B cell (primary cell): ENCODE measurements at regions not wholly inside any gene's neighbourhood (a gene's known extent, or its start where the extent isn't known, plus 50 kb on each side); places are given as distances from the start of the nearest gene placed in this dataset.

Experiments
- ATAC-seq: fragments of 200-7000 bp; cut with Tn5 transposase; one replicate; pipeline ENCODE4 v1.10.0; 2021; ENCODE audit warnings: low read depth, mild to moderate bottlenecking, moderate number of reproducible peaks, moderate library complexity
- CTCF ChIA-PET: fragments of 350-600 bp; sonication (Branson Sonifier 250); formaldehyde crosslinking; loops from one replicate; lab custom pipeline; 2021; ENCODE audit warnings: antibody characterized with exemption, inconsistent platforms; lab: Charles Lee
- POLR2A ChIA-PET: fragments of 350-600 bp; sonication (Branson Sonifier 250); formaldehyde crosslinking; loops from one replicate; lab custom pipeline; 2021; ENCODE audit warnings: antibody characterized with exemption; lab: Charles Lee
- DNase-seq: peaks from one replicate; pipeline ENCODE4 v3.0.0; 2013
- H2AFZ ChIP-seq: 2 replicates; pipeline ENCODE4 v1.6.1; 2012; ENCODE audit warnings: mild to moderate bottlenecking, low read depth, low read length; ENCODE audit not compliant: insufficient read depth, poor library complexity, severe bottlenecking
- H3K27ac ChIP-seq, 2 donors: 1 replicate in 1 of 2; 2 replicates in 1 of 2; pipeline ENCODE4 v1.5.1; 2012 to 2013; ENCODE audit warnings: low read length in 2 of 2, mild to moderate bottlenecking in 2 of 2, moderate library complexity in 1 of 2
- H3K27me3 ChIP-seq, 4 experiments: fragments of 200-600 bp in 1 of 4; sonication (generic) in 1 of 4; replicated peaks in 1 of 4; 1 replicate in 2 of 4; 2 replicates in 2 of 4; pipeline versions ENCODE4 v1.6.1 to v1.7.0; 2013 to 2016; ENCODE audit warnings: low read length in 3 of 4, mild to moderate bottlenecking in 2 of 4, mixed read lengths in 1 of 4, moderate library complexity in 1 of 4; ENCODE audit not compliant: insufficient read depth in 4 of 4, control insufficient read depth in 3 of 4; ENCODE audit errors: control extremely low read depth in 1 of 4
- H3K36me3 ChIP-seq, 2 experiments: replicated peaks in 1 of 2; 1 replicate in 1 of 2; 2 replicates in 1 of 2; pipeline versions ENCODE4 v1.6.1 to v1.7.1; 2013; ENCODE audit warnings: low read length in 1 of 2; ENCODE audit not compliant: insufficient read depth in 2 of 2, control insufficient read depth in 1 of 2; ENCODE audit errors: control extremely low read depth in 1 of 2, extremely low read depth in 1 of 2
- H3K4me1 ChIP-seq, 2 donors: fragments of 200-600 bp in 1 of 2; sonication (generic) in 1 of 2; 1 replicate in 1 of 2; 2 replicates in 1 of 2; pipeline versions ENCODE4 v1.5.1 to v1.6.1; 2013 to 2017; ENCODE audit warnings: low read length in 2 of 2; ENCODE audit not compliant: control insufficient read depth in 2 of 2, insufficient read depth in 2 of 2
- H3K4me2 ChIP-seq: replicated peaks from 2 replicates; pipeline ENCODE3; 2012; ENCODE audit warnings: mild to moderate bottlenecking, low read depth, low read length; ENCODE audit not compliant: poor library complexity, severe bottlenecking
- H3K4me3 ChIP-seq, 5 experiments: fragments of 200-600 bp in 1 of 5; sonication (generic) in 1 of 5; 1 replicate in 3 of 5; 2 replicates in 2 of 5; pipeline versions ENCODE4 v1.5.1 to v1.7.0; 2011 to 2016; ENCODE audit warnings: low read length in 4 of 5, mild to moderate bottlenecking in 4 of 5, low read depth in 2 of 5, control low read depth in 1 of 5, moderate library complexity in 1 of 5; ENCODE audit not compliant: insufficient read depth in 1 of 5; ENCODE audit errors: control extremely low read depth in 1 of 5, extremely low read depth in 1 of 5
- H3K79me2 ChIP-seq: fragments of 200-600 bp; sonication (generic); one replicate; pipeline ENCODE4 v1.6.0; 2016; ENCODE audit warnings: low read length; ENCODE audit not compliant: control insufficient read depth, insufficient read depth
- H3K9ac ChIP-seq: fragments of 200-600 bp; sonication (generic); 2 replicates; pipeline ENCODE4 v1.6.1; 2017; ENCODE audit warnings: mild to moderate bottlenecking, low read length, moderate library complexity
- H3K9me3 ChIP-seq, 3 donors: one replicate each; pipeline versions ENCODE4 v1.6.1 to v1.7.1; 2013; ENCODE audit warnings: low read length in 2 of 3; ENCODE audit not compliant: control insufficient read depth in 2 of 3, insufficient read depth in 1 of 3; ENCODE audit errors: control extremely low read depth in 1 of 3
- H4K20me1 ChIP-seq: 2 replicates; pipeline ENCODE4 v1.6.0; 2012; ENCODE audit warnings: mild to moderate bottlenecking, low read length; ENCODE audit not compliant: insufficient read depth, control insufficient read depth, poor library complexity, severe bottlenecking
- H3K27ac Mint-ChIP-seq: one replicate; pipeline ENCODE4 v1.8.0; 2021; ENCODE audit warnings: mixed read lengths
- H3K27me3 Mint-ChIP-seq: one replicate; pipeline ENCODE4 v1.8.0; 2021; ENCODE audit warnings: mixed read lengths
- H3K4me1 Mint-ChIP-seq: one replicate; pipeline ENCODE4 v1.8.0; 2021; ENCODE audit warnings: mixed read lengths
- H3K4me3 Mint-ChIP-seq: one replicate; pipeline ENCODE4 v1.8.0; 2021; ENCODE audit warnings: mixed read lengths
- H3K9me3 Mint-ChIP-seq: one replicate; pipeline ENCODE4 v1.8.0; 2022; ENCODE audit warnings: mixed read lengths; ENCODE audit not compliant: insufficient read depth
- CTCF ChIP-seq: fragments of 200-600 bp; IDR thresholded peaks from one replicate; pipeline ENCODE4 v1.8.0; 2022; ENCODE audit warnings: antibody characterized with exemption, mild to moderate bottlenecking
- EZH2 ChIP-seq: IDR thresholded peaks from 2 replicates; pipeline ENCODE4 v1.6.1; 2012; ENCODE audit warnings: borderline replicate concordance, low read depth, mild to moderate bottlenecking, moderate library complexity, low read length; ENCODE audit not compliant: insufficient read depth, poor library complexity, severe bottlenecking
- WGBS: methylation state at CpG from one replicate; pipeline ENCODE4 v1.1.5; 2013; ENCODE audit warnings: missing lambda C conversion rate; ENCODE audit not compliant: insufficient coverage; 5-methylcytosine and 5-hydroxymethylcytosine counted together
- intact Hi-C: fragments of 100-400 bp; cut with micrococcal nuclease; formaldehyde crosslinking; loops from one replicate; pipeline ENCODE4 v1.10.0; 2022

GRCh38 chr6:2545383-2546038, 205.2 kb downstream of the MYLK4 start:
- WGBS = 80% methylated on average over 1 of the region's 6 CpGs
- H2AFZ ChIP-seq = no peak overlapping the region
- H3K27me3 Mint-ChIP-seq = peaks cover 61% of the 10 kb centered on the region
- no peak overlapping the region for H3K9ac ChIP-seq
- CTCF ChIA-PET = no interaction called here
- intact Hi-C loops = no loop called here
- H4K20me1 ChIP-seq = no peaks in the 10 kb centered on the region
- H3K4me1 Mint-ChIP-seq = peaks cover 11% of the 10 kb centered on the region
- H3K27ac ChIP-seq = no peak overlapping the region
- H3K27ac Mint-ChIP-seq = no peak overlapping the region
- H3K4me3 Mint-ChIP-seq = no peak overlapping the region
- H3K4me2 ChIP-seq = no peak overlapping the region
- no peak overlapping the region for H3K4me3 ChIP-seq
- POLR2A ChIA-PET = no interaction called here
- no peak for DNase-seq
- ATAC-seq = no peak
- H3K9me3 ChIP-seq = peaks cover 0 to 7% (median 0%) of the 10 kb centered on the region in 3 donors
- H3K79me2 ChIP-seq = no peaks in the 10 kb centered on the region
- no peaks in the 10 kb centered on the region for H3K36me3 ChIP-seq
- H3K4me1 ChIP-seq = peaks cover 9 to 10% of the 10 kb centered on the region in 2 donors
- TF ChIP-seq EZH2 = no peak
- TF ChIP-seq CTCF = no peak
- H3K9me3 Mint-ChIP-seq = no peaks in the 10 kb centered on the region
- H3K27me3 ChIP-seq = peaks cover 0 to 37% (median 13%) of the 10 kb centered on the region in 4 experiments

- Histone ChIP-seq H3K4me3 (no peak overlapping the region), H3K4me2 (no peak overlapping the region), H4K20me1 (no peaks in the 10 kb centered on the region), H3K27ac (no peak overlapping the region), H3K27me3 (peaks cover 0 to 31% (median 15%) of the 10 kb centered on the region in 4 experiments), H3K9ac (no peak overlapping the region), H3K36me3 (no peaks in the 10 kb centered on the region), H2AFZ (no peak overlapping the region), H3K9me3 (peaks cover 0 to 7% (median 0%) of the 10 kb centered on the region in 3 donors), H3K4me1 (peaks cover 9 to 10% of the 10 kb centered on the region in 2 donors), H3K79me2 (no peaks in the 10 kb centered on the region)
- H3K9me3 Mint-ChIP-seq = no peaks in the 10 kb centered on the region
- H3K27me3 Mint-ChIP-seq = peaks cover 59% of the 10 kb centered on the region
- no peak overlapping the region for H3K4me3 Mint-ChIP-seq
- POLR2A ChIA-PET = no interaction called here
- ATAC-seq = no peak
- TF ChIP-seq EZH2 (no peak), CTCF (no peak)
- DNase-seq = no peak
- WGBS = 66% methylated on average over 2 of the region's 2 CpGs
- intact Hi-C loops = no loop called here
- H3K27ac Mint-ChIP-seq = no peak overlapping the region
- peaks cover 11% of the 10 kb centered on the region for H3K4me1 Mint-ChIP-seq
- CTCF ChIA-PET = no interaction called here
Observed at GRCh38 chr6:2543321-2543720, 207.4 kb downstream of the MYLK4 start.
